H9 (cell line): ENCODE measurements at regions not wholly inside any gene's neighbourhood (a gene's known extent, or its start where the extent isn't known, plus 50 kb on each side); places are given as distances from the start of the nearest gene placed in this dataset.

Experiments
- DNase-seq: peaks from one replicate; pipeline ENCODE4 v3.0.0-alpha.2; 2017
- H2AFZ ChIP-seq: one replicate; pipeline ENCODE4 v1.6.1; 2013; ENCODE audit warnings: mild to moderate bottlenecking, low read length, control low read depth, moderate library complexity
- H2AK5ac ChIP-seq: 2 replicates; pipeline ENCODE4 v1.6.1; 2013; ENCODE audit warnings: low read length, control low read depth, mixed read lengths; ENCODE audit not compliant: insufficient read length
- H2BK120ac ChIP-seq: one replicate; pipeline ENCODE4 v1.6.1; 2013; ENCODE audit warnings: low read depth, mild to moderate bottlenecking, low read length, control low read depth, inconsistent platforms; ENCODE audit not compliant: poor library complexity, severe bottlenecking
- H2BK12ac ChIP-seq: 2 replicates; pipeline ENCODE4 v1.6.1; 2013; ENCODE audit warnings: low read length, control low read depth, mixed read lengths, low read depth; ENCODE audit not compliant: insufficient read length
- H2BK15ac ChIP-seq: 2 replicates; pipeline ENCODE4 v1.6.1; 2013; ENCODE audit warnings: low read depth, low read length, control low read depth
- H2BK20ac ChIP-seq: one replicate; pipeline ENCODE4 v1.6.1; 2013; ENCODE audit warnings: low read depth, mild to moderate bottlenecking, low read length, control low read depth, inconsistent platforms; ENCODE audit not compliant: poor library complexity, severe bottlenecking
- H2BK5ac ChIP-seq: 2 replicates; pipeline ENCODE4 v1.6.1; 2013; ENCODE audit warnings: low read length, control low read depth, mixed read lengths; ENCODE audit not compliant: insufficient read length
- H3K14ac ChIP-seq: 2 replicates; pipeline ENCODE4 v1.6.1; 2013; ENCODE audit warnings: low read length, control low read depth; ENCODE audit not compliant: insufficient read depth
- H3K18ac ChIP-seq: 2 replicates; pipeline ENCODE4 v1.6.1; 2013; ENCODE audit warnings: low read depth, mild to moderate bottlenecking, mixed read lengths, low read length, control low read depth; ENCODE audit not compliant: insufficient read length
- H3K23ac ChIP-seq: 2 replicates; pipeline ENCODE4 v1.6.1; 2013; ENCODE audit warnings: low read length, control low read depth, mixed read lengths, low read depth; ENCODE audit not compliant: insufficient read length
- H3K23me2 ChIP-seq: 2 replicates; pipeline ENCODE4 v1.6.1; 2013; ENCODE audit warnings: low read depth, mild to moderate bottlenecking, mixed read lengths, low read length, control low read depth; ENCODE audit not compliant: insufficient read length, poor library complexity, severe bottlenecking
- H3K27ac ChIP-seq: 2 replicates; pipeline ENCODE4 v1.5.1; 2013; ENCODE audit warnings: low read length, control low read depth, mixed read lengths, low read depth; ENCODE audit not compliant: insufficient read length
- H3K27me3 ChIP-seq: 2 replicates; pipeline ENCODE4 v1.6.1; 2013; ENCODE audit warnings: low read length, control low read depth, inconsistent platforms; ENCODE audit not compliant: insufficient read depth
- H3K4ac ChIP-seq: 2 replicates; pipeline ENCODE4 v1.6.1; 2013; ENCODE audit warnings: low read depth, mild to moderate bottlenecking, control low read depth, inconsistent platforms, low read length, moderate library complexity
- H3K4me1 ChIP-seq: 2 replicates; pipeline ENCODE4 v1.6.1; 2013; ENCODE audit warnings: low read length, control low read depth, inconsistent platforms; ENCODE audit not compliant: insufficient read depth
- H3K4me2 ChIP-seq: 2 replicates; pipeline ENCODE4 v1.6.1; 2013; ENCODE audit warnings: low read length, control low read depth, mixed read lengths; ENCODE audit not compliant: insufficient read length, insufficient read depth
- H3K56ac ChIP-seq: 2 replicates; pipeline ENCODE4 v1.6.1; 2013; ENCODE audit warnings: low read depth, mild to moderate bottlenecking, mixed read lengths, low read length, control low read depth; ENCODE audit not compliant: insufficient read length
- H3K79me1 ChIP-seq: 2 replicates; pipeline ENCODE4 v1.6.1; 2013; ENCODE audit warnings: low read depth, mild to moderate bottlenecking, moderate library complexity, low read length, control low read depth, inconsistent platforms; ENCODE audit not compliant: insufficient read depth, poor library complexity, severe bottlenecking
- H3K79me2 ChIP-seq: 2 replicates; pipeline ENCODE4 v1.6.1; 2013; ENCODE audit warnings: low read length, control low read depth, inconsistent platforms; ENCODE audit not compliant: insufficient read depth
- H3K9ac ChIP-seq: 2 replicates; pipeline ENCODE4 v1.6.1; 2013; ENCODE audit warnings: low read length, control low read depth, mixed read lengths; ENCODE audit not compliant: insufficient read length; ENCODE audit errors: extremely low read depth
- H3K9me3 ChIP-seq: one replicate; pipeline ENCODE4 v1.6.1; 2013; ENCODE audit warnings: low read depth, low read length, inconsistent platforms; ENCODE audit not compliant: control insufficient read depth
- H3T11ph ChIP-seq: one replicate; pipeline ENCODE4 v1.6.1; 2013; ENCODE audit warnings: mild to moderate bottlenecking, low read length, control low read depth, inconsistent platforms
- H4K20me1 ChIP-seq: one replicate; pipeline ENCODE4 v1.6.1; 2013; ENCODE audit not compliant: control insufficient read depth, insufficient read length, insufficient read depth
- H4K5ac ChIP-seq: 2 replicates; pipeline ENCODE4 v1.6.1; 2013; ENCODE audit warnings: low read depth, mild to moderate bottlenecking, mixed read lengths, low read length, control low read depth; ENCODE audit not compliant: insufficient read length
- H4K8ac ChIP-seq: replicated peaks from 2 replicates; pipeline ENCODE4 v1.6.1; 2013; ENCODE audit warnings: low read length, control low read depth, mixed read lengths, low read depth; ENCODE audit not compliant: insufficient read length
- H4K91ac ChIP-seq: 2 replicates; pipeline ENCODE4 v1.6.1; 2013; ENCODE audit warnings: low read depth, mild to moderate bottlenecking, moderate library complexity, mixed read lengths, low read length, control low read depth; ENCODE audit not compliant: insufficient read length
- H3K27ac Mint-ChIP-seq, 3 experiments: 2 replicates in 2 of 3; 3 replicates in 1 of 3; pipeline ENCODE4 v1.8.0; 2020 to 2021; ENCODE audit warnings: mixed read lengths in 3 of 3, mild to moderate bottlenecking in 1 of 3, moderate library complexity in 1 of 3
- H3K27me3 Mint-ChIP-seq: 2 replicates; pipeline ENCODE4 v1.8.0; 2021; ENCODE audit warnings: low read depth, mild to moderate bottlenecking, moderate library complexity, mixed read lengths
- H3K36me3 Mint-ChIP-seq, 3 experiments: 2 replicates in 2 of 3; 3 replicates in 1 of 3; pipeline ENCODE4 v1.8.0; 2020 to 2021; ENCODE audit warnings: low read depth in 3 of 3, mixed read lengths in 3 of 3; ENCODE audit not compliant: insufficient read depth in 1 of 3
- H3K4me1 Mint-ChIP-seq, 2 experiments: 2 replicates each; pipeline ENCODE4 v1.8.0; 2020; ENCODE audit warnings: mixed read lengths in 2 of 2
- H3K4me3 Mint-ChIP-seq, 2 experiments: 2 replicates in 1 of 2; 3 replicates in 1 of 2; pipeline ENCODE4 v1.8.0; 2020 to 2021; ENCODE audit warnings: mild to moderate bottlenecking in 2 of 2, mixed read lengths in 2 of 2, moderate library complexity in 1 of 2
- H3K9me3 Mint-ChIP-seq, 2 experiments: 2 replicates in 1 of 2; 3 replicates in 1 of 2; pipeline ENCODE4 v1.8.0; 2020; ENCODE audit warnings: mild to moderate bottlenecking in 2 of 2, mixed read lengths in 2 of 2, moderate library complexity in 1 of 2
- CTCF ChIP-seq: fragments of 200-600 bp; sonication (generic); conservative IDR thresholded peaks from 3 replicates; pipeline ENCODE4 v1.8.0; 2021; ENCODE audit warnings: antibody characterized with exemption, mild to moderate bottlenecking
- WGBS: extraction: QIAGEN DNeasy Blood & Tissue Kit; methylation state at CpG from one replicate; pipeline ENCODE4 v1.1.7; 2013; ENCODE audit warnings: missing lambda C conversion rate, low lambda C conversion rate, mixed read lengths; ENCODE audit not compliant: insufficient read length; ENCODE audit errors: extremely low coverage; 5-methylcytosine and 5-hydroxymethylcytosine counted together

- H3K27me3 ChIP-seq, result no peaks in the 10 kb centered on the region
- H3K14ac ChIP-seq, result peak overlapping the region; percentile 4; the same call in 1 of the 2 replicates
- no peak overlapping the region for H3K9ac ChIP-seq
- H2BK20ac ChIP-seq, result no peak overlapping the region
- peaks cover 2% of the 10 kb centered on the region for H3K27me3 Mint-ChIP-seq
- no peak overlapping the region for H2BK120ac ChIP-seq
- H3K23me2 ChIP-seq, result no peaks in the 10 kb centered on the region
- no peak overlapping the region for H3K27ac ChIP-seq
- no peak overlapping the region for H3K4me3 Mint-ChIP-seq
- DNase-seq, result no peak
- no peak overlapping the region for H4K5ac ChIP-seq
- peaks cover 0 to 4% (median 0%) of the 10 kb centered on the region in 3 experiments; a peak in 3 of 7 replicates for H3K36me3 Mint-ChIP-seq
- H2BK5ac ChIP-seq, result no peak overlapping the region
- no peak overlapping the region for H3K4ac ChIP-seq
- no peaks in the 10 kb centered on the region for H3K79me1 ChIP-seq
- no peaks in the 10 kb centered on the region for H4K20me1 ChIP-seq
- no CpG with 5 or more reads among the region's 14 CpGs for WGBS
- H3K4me1 ChIP-seq, result no peaks in the 10 kb centered on the region; the same call in 1 of the 2 replicates
- no peak overlapping the region for H3K56ac ChIP-seq
- no peak overlapping the region for H2BK12ac ChIP-seq
- peaks cover 5 to 14% of the 10 kb centered on the region in 2 experiments; a peak in 2 of 4 replicates for H3K4me1 Mint-ChIP-seq
- H2BK15ac ChIP-seq, result no peak overlapping the region
- no peaks in the 10 kb centered on the region for H3K9me3 ChIP-seq
- no peak overlapping the region for H4K8ac ChIP-seq
- H3K18ac ChIP-seq, result no peak overlapping the region
- H3K27ac Mint-ChIP-seq, result no peak overlapping the region
- H3T11ph ChIP-seq, result no peak overlapping the region
- no peak overlapping the region for H2AK5ac ChIP-seq
- H2AFZ ChIP-seq, result no peak overlapping the region
- no peak overlapping the region for H3K23ac ChIP-seq
- H4K91ac ChIP-seq, result no peak overlapping the region
- peaks cover 4 to 5% of the 10 kb centered on the region in 2 experiments; a peak in 1 of 5 replicates for H3K9me3 Mint-ChIP-seq
- TF ChIP-seq CTCF, result no peak
- H3K79me2 ChIP-seq, result no peaks in the 10 kb centered on the region
- H3K4me2 ChIP-seq, result no peak overlapping the region
These were observed 125.6 kb upstream of the PPP1R26 start for GRCh38 chr9:135353935-135354334.
